Stomach smooth muscle (tissue), 2 donors: ENCODE measurements at regions not wholly inside any gene's neighbourhood (a gene's known extent, or its start where the extent isn't known, plus 50 kb on each side); places are given as distances from the start of the nearest gene placed in this dataset.
"Not testable (repeated sequence)": the region's sequence is repeated elsewhere in the genome, so short reads cannot be mapped to it uniquely, and the experiment has no call there.

Experiments used
- H3K27ac ChIP-seq: one replicate; pipeline ENCODE4 v1.7.0; 2013; ENCODE audit warnings: mild to moderate bottlenecking, low read length, inconsistent platforms
- H3K27me3 ChIP-seq, 2 donors: one replicate each; pipeline ENCODE4 v1.7.0; 2013; ENCODE audit warnings: low read length in 2 of 2; ENCODE audit not compliant: insufficient read depth in 2 of 2, control insufficient read depth in 1 of 2
- H3K36me3 ChIP-seq, 2 donors: one replicate each; pipeline ENCODE4 v1.7.0; 2013; ENCODE audit warnings: low read length in 2 of 2; ENCODE audit not compliant: control insufficient read depth in 2 of 2, insufficient read depth in 2 of 2
- H3K4me1 ChIP-seq: one replicate; pipeline ENCODE4 v1.7.0; 2013; ENCODE audit warnings: low read length; ENCODE audit not compliant: control insufficient read depth, insufficient read depth
- H3K4me3 ChIP-seq, 2 donors: one replicate each; pipeline ENCODE4 v1.7.0; 2013; ENCODE audit warnings: low read length in 2 of 2
- H3K9ac ChIP-seq, 2 donors: one replicate each; pipeline ENCODE4 v1.7.0; 2013; ENCODE audit warnings: low read length in 2 of 2, mild to moderate bottlenecking in 1 of 2
- H3K9me3 ChIP-seq, 2 donors: one replicate each; pipeline ENCODE4 v1.7.0; 2013; ENCODE audit warnings: low read length in 2 of 2; ENCODE audit not compliant: control insufficient read depth in 2 of 2
- donor health status: healthy.
- donor health status: Pancreatic carcinoma.

DNA sequence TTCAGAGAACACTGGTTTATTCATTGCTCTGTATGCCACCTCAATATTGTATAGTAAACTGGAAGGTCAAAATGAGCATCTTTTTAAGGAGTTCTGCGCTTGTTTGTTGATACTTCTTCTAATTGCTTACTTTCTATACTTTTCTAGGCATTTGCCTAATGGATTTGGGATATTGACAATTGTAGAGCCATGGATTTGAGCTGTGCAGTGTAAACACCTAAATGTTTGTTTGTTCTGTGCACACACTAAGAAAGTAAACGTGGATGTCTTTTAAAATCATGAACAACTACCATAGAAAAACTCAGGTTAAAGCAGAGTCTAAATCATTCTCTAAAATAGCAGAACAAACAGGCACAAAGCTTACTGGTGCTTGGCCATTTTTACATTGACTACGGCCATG, 436.6 kb upstream of the GBE1 start:
- H3K36me3 ChIP-seq, result no peaks in the 10 kb centered on the region
- H3K4me1 ChIP-seq, result no peaks in the 10 kb centered on the region
- H3K9ac ChIP-seq, result no peak overlapping the region
- H3K27me3 ChIP-seq, result no peaks in the 10 kb centered on the region
- no peak overlapping the region for H3K27ac ChIP-seq
- no peaks in the 10 kb centered on the region for H3K9me3 ChIP-seq
- H3K4me3 ChIP-seq, result no peak overlapping the region

DNA sequence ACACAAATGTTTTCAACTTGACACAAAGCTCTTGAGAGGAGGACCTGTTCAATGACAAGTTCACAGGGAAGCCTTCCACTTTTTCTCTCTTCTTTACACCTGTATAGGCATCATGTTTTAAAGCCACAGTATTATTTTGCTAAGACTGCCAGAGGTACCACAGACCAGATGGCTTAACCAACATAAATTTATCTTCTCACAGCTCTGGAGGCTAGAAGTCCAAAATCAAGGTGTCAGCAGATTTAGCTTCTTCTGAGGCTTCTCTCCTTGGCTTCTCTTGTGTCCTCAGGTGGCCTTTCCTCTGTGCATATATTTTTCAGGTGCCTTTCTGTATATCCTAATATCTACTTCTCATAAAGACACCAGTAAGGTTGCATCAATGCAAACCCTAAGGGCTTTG, 435.2 kb upstream of the GBE1 start:
- Histone ChIP-seq H3K36me3 (no peaks in the 10 kb centered on the region), H3K4me3 (no peak overlapping the region), H3K9me3 (no peaks in the 10 kb centered on the region), H3K27me3 (no peaks in the 10 kb centered on the region), H3K4me1 (no peaks in the 10 kb centered on the region), H3K27ac (no peak overlapping the region), H3K9ac (no peak overlapping the region)

DNA sequence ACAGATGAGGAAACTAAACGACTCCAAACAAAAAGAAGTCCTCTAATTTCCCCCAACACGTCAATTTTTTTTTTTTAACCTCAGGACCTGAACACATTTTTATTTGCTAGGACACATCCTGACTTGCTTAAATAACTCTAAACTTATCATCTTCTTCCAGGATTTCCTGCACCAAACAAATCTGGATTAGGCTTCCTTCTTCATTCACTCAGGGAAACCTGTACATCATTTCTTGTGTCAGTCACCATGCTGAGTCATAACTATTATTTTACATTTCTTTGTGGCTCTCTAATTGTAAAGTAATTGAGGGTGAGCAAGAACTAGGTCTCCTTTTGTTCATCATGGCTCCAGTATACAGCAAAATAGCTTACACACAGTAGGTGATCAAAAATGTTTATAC, 433.4 kb upstream of the GBE1 start:
- no peaks in the 10 kb centered on the region for H3K36me3 ChIP-seq
- H3K27me3 ChIP-seq, result no peaks in the 10 kb centered on the region
- no peak overlapping the region for H3K4me3 ChIP-seq
- H3K27ac ChIP-seq, result no peak overlapping the region
- no peaks in the 10 kb centered on the region for H3K9me3 ChIP-seq
- H3K4me1 ChIP-seq, result no peaks in the 10 kb centered on the region
- H3K9ac ChIP-seq, result no peak overlapping the region

DNA sequence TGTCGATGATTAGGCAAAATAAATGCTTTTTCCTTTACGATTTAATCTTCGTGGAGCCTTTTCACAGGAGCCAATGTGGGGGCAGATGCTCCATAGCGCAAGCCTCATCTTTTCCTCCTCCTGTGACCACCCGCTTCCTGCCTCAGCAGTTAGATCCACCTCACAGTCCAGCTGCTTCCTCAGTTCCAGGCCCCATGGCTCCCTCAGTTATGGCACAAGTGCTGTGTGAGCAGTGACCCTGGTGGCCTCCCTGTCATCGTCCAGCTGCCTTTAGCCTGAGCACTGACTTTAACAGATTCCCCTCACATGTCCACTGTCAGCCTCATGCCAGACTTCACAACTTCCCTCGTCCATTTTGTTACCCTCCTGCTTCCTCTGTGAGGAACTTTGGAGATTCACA, 424.6 kb upstream of the GBE1 start:
- H3K9me3 ChIP-seq, result no peaks in the 10 kb centered on the region
- H3K27me3 ChIP-seq, result no peaks in the 10 kb centered on the region
- H3K36me3 ChIP-seq, result no peaks in the 10 kb centered on the region
- no peaks in the 10 kb centered on the region for H3K4me1 ChIP-seq
- no peak overlapping the region for H3K9ac ChIP-seq
- H3K4me3 ChIP-seq, result no peak overlapping the region
- H3K27ac ChIP-seq, result no peak overlapping the region

- Histone ChIP-seq H3K9ac (no peak overlapping the region), H3K27ac (no peak overlapping the region), H3K4me3 (no peak overlapping the region), H3K4me1 (no peaks in the 10 kb centered on the region), H3K36me3 (no peaks in the 10 kb centered on the region), H3K27me3 (no peaks in the 10 kb centered on the region), H3K9me3 (no peaks in the 10 kb centered on the region)
These were observed 417.8 kb upstream of the GBE1 start for GRCh38 chr3:82179291-82179690.

GRCh38 chr3:82178291-82178690, 416.8 kb upstream of the GBE1 start:
- H3K36me3 ChIP-seq, result no peaks in the 10 kb centered on the region
- H3K9me3 ChIP-seq, result no peaks in the 10 kb centered on the region
- H3K27me3 ChIP-seq, result no peaks in the 10 kb centered on the region
- no peak overlapping the region for H3K9ac ChIP-seq
- H3K27ac ChIP-seq, result no peak overlapping the region
- H3K4me3 ChIP-seq, result no peak overlapping the region
- no peaks in the 10 kb centered on the region for H3K4me1 ChIP-seq

- Histone ChIP-seq H3K4me1 (no peaks in the 10 kb centered on the region), H3K36me3 (no peaks in the 10 kb centered on the region)
These were observed 416.3 kb upstream of the GBE1 start for GRCh38 chr3:82177774-82178173.

GRCh38 chr3:82165266-82165665, 403.8 kb upstream of the GBE1 start:
- no peaks in the 10 kb centered on the region for H3K27me3 ChIP-seq
- H3K9ac ChIP-seq, result no peak overlapping the region
- no peaks in the 10 kb centered on the region for H3K36me3 ChIP-seq
- no peaks in the 10 kb centered on the region for H3K9me3 ChIP-seq
- no peaks in the 10 kb centered on the region for H3K4me1 ChIP-seq
- H3K4me3 ChIP-seq, result no peak overlapping the region
- no peak overlapping the region for H3K27ac ChIP-seq

More at GRCh38 chr3:82177774-82178173, 416.3 kb upstream of the GBE1 start:
- Histone ChIP-seq H3K4me3 (no peak overlapping the region), H3K27me3 (no peaks in the 10 kb centered on the region), H3K9me3 (no peaks in the 10 kb centered on the region), H3K27ac (no peak overlapping the region), H3K9ac (no peak overlapping the region)

- Histone ChIP-seq H3K36me3 (no peaks in the 10 kb centered on the region), H3K27ac (no peak overlapping the region), H3K9ac (no peak overlapping the region), H3K4me3 (no peak overlapping the region), H3K27me3 (no peaks in the 10 kb centered on the region), H3K9me3 (no peaks in the 10 kb centered on the region), H3K4me1 (no peaks in the 10 kb centered on the region)
These were observed 402.6 kb upstream of the GBE1 start for GRCh38 chr3:82163907-82164520.

DNA sequence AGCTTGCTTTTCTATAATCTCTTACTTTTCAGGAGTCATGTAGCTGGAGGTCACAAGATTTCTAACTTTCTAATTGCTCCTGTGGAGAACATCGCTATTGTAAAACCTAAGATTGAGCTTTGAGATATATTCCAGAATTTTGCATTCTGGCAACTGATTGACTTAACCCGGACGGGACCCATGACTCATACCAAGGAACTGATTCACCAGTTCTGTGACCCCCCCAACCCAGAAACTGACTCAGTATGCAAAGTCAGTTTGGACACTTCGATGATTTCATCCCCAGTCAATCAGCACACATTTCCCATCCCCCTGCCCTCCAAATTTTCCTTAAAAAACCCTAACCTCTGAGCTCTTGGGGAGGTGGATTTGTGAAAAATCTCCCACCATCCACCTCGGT, 396.5 kb upstream of the GBE1 start:
- no peak overlapping the region for H3K27ac ChIP-seq
- no peak overlapping the region for H3K4me3 ChIP-seq
- H3K27me3 ChIP-seq, result no peaks in the 10 kb centered on the region
- H3K4me1 ChIP-seq, result no peaks in the 10 kb centered on the region
- H3K9me3 ChIP-seq, result no peaks in the 10 kb centered on the region
- H3K36me3 ChIP-seq, result no peaks in the 10 kb centered on the region
- H3K9ac ChIP-seq, result no peak overlapping the region

DNA sequence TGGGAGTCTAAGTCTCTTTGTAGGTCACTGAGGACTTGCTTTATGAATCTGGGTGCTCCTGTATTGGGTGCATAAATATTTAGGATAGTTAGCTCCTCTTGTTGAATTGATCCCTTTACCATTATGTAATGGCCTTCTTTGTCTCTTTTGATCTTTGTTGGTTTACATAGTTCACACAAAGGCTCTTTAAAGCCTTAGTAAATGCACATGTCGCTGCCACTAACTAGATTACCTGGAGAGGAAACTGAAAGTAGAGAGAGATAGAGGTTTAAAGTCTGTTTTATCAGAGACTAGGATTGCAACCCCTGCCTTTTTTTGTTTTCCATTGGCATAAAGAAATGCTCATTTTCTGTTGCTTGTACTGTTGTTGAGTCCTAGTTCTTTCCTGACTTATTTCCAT, 392.4 kb upstream of the GBE1 start:
- not testable (repeated sequence) for H3K27me3 ChIP-seq, H3K36me3 ChIP-seq, H3K4me3 ChIP-seq, H3K27ac ChIP-seq, H3K9me3 ChIP-seq, H3K9ac ChIP-seq, H3K4me1 ChIP-seq
